DND-41 (cell line): ENCODE measurements at regions not wholly inside any gene's neighbourhood (a gene's known extent, or its start where the extent isn't known, plus 50 kb on each side); places are given as distances from the start of the nearest gene placed in this dataset.
A peak's percentile ranks its signal among the peaks of the same experiment; 100 is the strongest.

Source experiments
- ATAC-seq: fragments of 200-7000 bp; cut with Tn5 transposase; 3 replicates; pipeline ENCODE4 v1.9.1; 2021; ENCODE audit warnings: low read depth; ENCODE audit not compliant: insufficient read depth
- DNase-seq: peaks from one replicate; pipeline ENCODE4 v3.0.0-alpha.2; 2020
- H2AFZ ChIP-seq: 2 replicates; pipeline ENCODE4 v1.6.0; 2012; ENCODE audit warnings: low read depth, low read length
- H3K27ac ChIP-seq: 2 replicates; pipeline ENCODE4 v1.5.1; 2012; ENCODE audit warnings: low read length, inconsistent platforms
- H3K27me3 ChIP-seq: fragments of 200-600 bp; sonication (generic); 2 replicates; pipeline ENCODE4 v1.6.0; 2012; ENCODE audit warnings: low read length, mild to moderate bottlenecking, inconsistent platforms; ENCODE audit not compliant: insufficient read depth, poor library complexity
- H3K36me3 ChIP-seq: 2 replicates; pipeline ENCODE4 v1.5.1; 2012; ENCODE audit warnings: low read length, inconsistent platforms; ENCODE audit not compliant: insufficient read depth
- H3K4me1 ChIP-seq: 2 replicates; pipeline ENCODE4 v1.5.1; 2012; ENCODE audit warnings: mild to moderate bottlenecking, low read length; ENCODE audit not compliant: insufficient read depth
- H3K4me2 ChIP-seq: 2 replicates; pipeline ENCODE4 v1.6.0; 2012; ENCODE audit warnings: mild to moderate bottlenecking, moderate library complexity, low read length, inconsistent platforms; ENCODE audit not compliant: insufficient read depth
- H3K4me3 ChIP-seq, 2 experiments: fragments of 200-600 bp in 1 of 2; shearing (Covaris generic) in 1 of 2; 2 replicates each; pipeline ENCODE4 v1.5.1; 2012 to 2016; ENCODE audit warnings: inconsistent platforms in 2 of 2, low read length in 2 of 2, mild to moderate bottlenecking in 2 of 2, low read depth in 1 of 2, moderate library complexity in 1 of 2
- H3K79me2 ChIP-seq: 2 replicates; pipeline ENCODE4 v1.6.0; 2012; ENCODE audit warnings: low read length, inconsistent platforms; ENCODE audit not compliant: insufficient read depth
- H3K9ac ChIP-seq: 2 replicates; pipeline ENCODE4 v1.6.0; 2012; ENCODE audit warnings: low read depth, mild to moderate bottlenecking, inconsistent platforms, low read length, moderate library complexity
- H3K9me3 ChIP-seq: 2 replicates; pipeline ENCODE4 v1.5.1; 2012; ENCODE audit warnings: low read length, moderate library complexity, mild to moderate bottlenecking, inconsistent platforms; ENCODE audit not compliant: insufficient read depth, severe bottlenecking
- H4K20me1 ChIP-seq: 2 replicates; pipeline ENCODE4 v1.6.0; 2012; ENCODE audit warnings: low read length; ENCODE audit not compliant: insufficient read depth
- CTCF ChIP-seq: IDR thresholded peaks from 2 replicates; pipeline ENCODE4 v1.5.1; 2012; ENCODE audit warnings: borderline replicate concordance, low read length, moderate library complexity, mild to moderate bottlenecking; ENCODE audit not compliant: poor library complexity, severe bottlenecking; ENCODE audit errors: extremely low read depth
- EZH2 ChIP-seq: IDR thresholded peaks from 3 replicates; pipeline ENCODE4 v1.6.1; 2012; ENCODE audit warnings: borderline replicate concordance, low read depth, mild to moderate bottlenecking, moderate library complexity, low read length, inconsistent platforms; ENCODE audit not compliant: severe bottlenecking

GRCh38 chr4:115278830-115279229 lies 165.4 kb upstream of the NDST4 start:
- TF ChIP-seq CTCF (no peak), EZH2 (no peak)
- Histone ChIP-seq H3K27ac (peak overlapping the region; percentile 50; the same call in 1 of the 2 replicates), H3K27me3 (no peaks in the 10 kb centered on the region), H3K4me1 (peaks cover 34% of the 10 kb centered on the region), H3K9ac (no peak overlapping the region), H3K36me3 (no peaks in the 10 kb centered on the region), H3K9me3 (no peaks in the 10 kb centered on the region), H3K4me3 (no peak overlapping the region), H3K4me2 (no peak overlapping the region), H2AFZ (no peak overlapping the region), H3K79me2 (no peaks in the 10 kb centered on the region), H4K20me1 (no peaks in the 10 kb centered on the region)
- DNase-seq (no peak), ATAC-seq (no peak)

GRCh38 chr4:115275615-115276014 lies 162.2 kb upstream of the NDST4 start:
- no peaks in the 10 kb centered on the region for H3K79me2 ChIP-seq
- DNase-seq (peak; percentile 24), ATAC-seq (peak; percentile 56; the same call in 2 of the 3 replicates)
- TF ChIP-seq CTCF (no peak), EZH2 (no peak)
- H3K27ac ChIP-seq: peak overlapping the region; percentile 75
- H3K4me1 ChIP-seq: peaks cover 53% of the 10 kb centered on the region
- H3K4me3 ChIP-seq: no peak overlapping the region
- no peaks in the 10 kb centered on the region for H3K36me3 ChIP-seq
- H3K9me3 ChIP-seq: no peaks in the 10 kb centered on the region
- no peaks in the 10 kb centered on the region for H3K27me3 ChIP-seq
- peak overlapping the region; percentile 30; the same call in 1 of the 2 replicates for H3K9ac ChIP-seq
- H3K4me2 ChIP-seq: no peak overlapping the region
- no peaks in the 10 kb centered on the region for H4K20me1 ChIP-seq
- peak overlapping the region; percentile 33; the same call in 1 of the 2 replicates for H2AFZ ChIP-seq

DNA sequence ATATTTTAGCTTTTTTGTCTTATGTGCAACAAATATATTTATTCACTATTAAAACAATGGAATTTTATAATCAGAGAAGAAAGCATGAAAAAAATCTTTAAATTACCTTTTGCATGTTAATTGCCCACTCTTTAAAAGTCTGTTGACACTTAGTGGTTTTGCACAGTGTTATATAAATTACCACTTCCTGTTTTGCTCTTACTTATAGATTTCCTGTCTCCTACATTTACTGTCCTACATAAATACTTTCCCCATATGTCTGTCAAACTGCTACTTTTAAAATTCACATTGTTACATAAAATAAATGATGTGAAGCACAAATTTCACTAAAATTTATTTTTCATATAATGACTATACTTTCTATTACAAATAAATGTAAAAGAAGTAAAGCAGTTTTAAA lies 161.1 kb upstream of the NDST4 start:
- Histone ChIP-seq H2AFZ (no peak overlapping the region), H3K4me3 (no peak overlapping the region), H3K36me3 (no peaks in the 10 kb centered on the region), H3K27ac (peak overlapping the region; percentile 75), H3K79me2 (no peaks in the 10 kb centered on the region), H3K4me2 (peak overlapping the region; percentile 32; the same call in 1 of the 2 replicates), H3K9me3 (no peaks in the 10 kb centered on the region), H3K4me1 (peaks cover 50% of the 10 kb centered on the region), H4K20me1 (no peaks in the 10 kb centered on the region), H3K9ac (no peak overlapping the region; the same call in 1 of the 2 replicates), H3K27me3 (no peaks in the 10 kb centered on the region)
- DNase-seq (no peak), ATAC-seq (peak; percentile 92)
- TF ChIP-seq CTCF (no peak), EZH2 (no peak)

GRCh38 chr4:115272594-115272993 lies 159.2 kb upstream of the NDST4 start:
- Histone ChIP-seq H3K9me3 (no peaks in the 10 kb centered on the region), H2AFZ (no peak overlapping the region), H3K4me1 (peaks cover 42% of the 10 kb centered on the region), H3K79me2 (no peaks in the 10 kb centered on the region), H3K27me3 (no peaks in the 10 kb centered on the region), H3K9ac (no peak overlapping the region), H3K4me3 (no peak overlapping the region), H3K27ac (no peak overlapping the region), H3K4me2 (no peak overlapping the region), H3K36me3 (no peaks in the 10 kb centered on the region), H4K20me1 (no peaks in the 10 kb centered on the region)
- no peak for DNase-seq
- TF ChIP-seq EZH2: no peak
- ATAC-seq: no peak
